HG02610 (cell line): ENCODE measurements at regions not wholly inside any gene's neighbourhood (a gene's known extent, or its start where the extent isn't known, plus 50 kb on each side); places are given as distances from the start of the nearest gene placed in this dataset.
"Not testable (repeated sequence)": the region's sequence is repeated elsewhere in the genome, so short reads cannot be mapped to it uniquely, and the experiment has no call there.

Experiments used
- ATAC-seq: cut with Tn5 transposase; IDR thresholded peaks from one replicate; pipeline ENCODE4 v1.9.1; 2021; ENCODE audit warnings: mild to moderate bottlenecking, moderate library complexity; ENCODE audit not compliant: unreplicated experiment

- no peak for ATAC-seq
These were observed 153.2 kb downstream of the CRPPA start for GRCh38 chr7:16267953-16268820.

- ATAC-seq, result no peak
These were observed 154.5 kb downstream of the CRPPA start for GRCh38 chr7:16266877-16267276.

- not testable (repeated sequence) for ATAC-seq
These were observed 154.9 kb downstream of the CRPPA start for GRCh38 chr7:16266470-16266869.

- ATAC-seq, result no peak
These were observed 155.4 kb downstream of the CRPPA start for GRCh38 chr7:16265863-16266458.

GRCh38 chr7:16264823-16265804, 156.2 kb downstream of the CRPPA start:
- no peak for ATAC-seq

- no peak for ATAC-seq
These were observed 157.1 kb downstream of the CRPPA start for GRCh38 chr7:16264036-16264819.

- ATAC-seq, result not testable (repeated sequence)
These were observed 158.0 kb downstream of the CRPPA start for GRCh38 chr7:16263377-16263776.

GRCh38 chr7:16261654-16262053, 159.7 kb downstream of the CRPPA start:
- no peak for ATAC-seq

GRCh38 chr7:16261100-16261499, 160.2 kb downstream of the CRPPA start:
- no peak for ATAC-seq

- ATAC-seq, result no peak
These were observed 161.1 kb downstream of the CRPPA start for GRCh38 chr7:16260236-16260728.

GRCh38 chr7:16256419-16256818, 164.9 kb downstream of the CRPPA start:
- ATAC-seq, result not testable (repeated sequence)

GRCh38 chr7:16255952-16256351, 165.4 kb downstream of the CRPPA start:
- ATAC-seq, result not testable (repeated sequence)

GRCh38 chr7:16250655-16251054, 170.7 kb downstream of the CRPPA start:
- not testable (repeated sequence) for ATAC-seq

- ATAC-seq, result not testable (repeated sequence)
These were observed 172.1 kb downstream of the CRPPA start for GRCh38 chr7:16249204-16249603.

GRCh38 chr7:16248556-16248955, 172.8 kb downstream of the CRPPA start:
- ATAC-seq, result not testable (repeated sequence)

GRCh38 chr7:16244469-16244868, 176.9 kb downstream of the CRPPA start:
- no peak for ATAC-seq

GRCh38 chr7:16242920-16243319, 178.4 kb downstream of the CRPPA start:
- no peak for ATAC-seq

GRCh38 chr7:16241017-16241416, 180.3 kb downstream of the CRPPA start:
- ATAC-seq, result no peak

- ATAC-seq, result no peak
These were observed 185.0 kb downstream of the CRPPA start for GRCh38 chr7:16236381-16236780.
